ENCODE measurements at regions not wholly inside any gene's neighbourhood (a gene's known extent, or its start where the extent isn't known, plus 50 kb on each side); places are given as distances from the start of the nearest gene placed in this dataset.

- Mint-ChIP-seq H3K27me3 (no peaks in the 10 kb centered on the region), H3K4me3 (no peak overlapping the region), H3K9me3 (peaks cover 5% of the 10 kb centered on the region), H3K4me1 (no peaks in the 10 kb centered on the region), H3K27ac (no peak overlapping the region), H3K36me3 (ENCODE audit: low read depth) (no peaks in the 10 kb centered on the region)
- no peak for DNase-seq
- intact Hi-C loops (cut with micrococcal nuclease) = no loop called here
- POLR2A ChIA-PET = no interaction called here
- ATAC-seq (ENCODE audit: low read depth) = no peak
- CTCF ChIA-PET = no interaction called here
- TF ChIP-seq, protein P1, sequence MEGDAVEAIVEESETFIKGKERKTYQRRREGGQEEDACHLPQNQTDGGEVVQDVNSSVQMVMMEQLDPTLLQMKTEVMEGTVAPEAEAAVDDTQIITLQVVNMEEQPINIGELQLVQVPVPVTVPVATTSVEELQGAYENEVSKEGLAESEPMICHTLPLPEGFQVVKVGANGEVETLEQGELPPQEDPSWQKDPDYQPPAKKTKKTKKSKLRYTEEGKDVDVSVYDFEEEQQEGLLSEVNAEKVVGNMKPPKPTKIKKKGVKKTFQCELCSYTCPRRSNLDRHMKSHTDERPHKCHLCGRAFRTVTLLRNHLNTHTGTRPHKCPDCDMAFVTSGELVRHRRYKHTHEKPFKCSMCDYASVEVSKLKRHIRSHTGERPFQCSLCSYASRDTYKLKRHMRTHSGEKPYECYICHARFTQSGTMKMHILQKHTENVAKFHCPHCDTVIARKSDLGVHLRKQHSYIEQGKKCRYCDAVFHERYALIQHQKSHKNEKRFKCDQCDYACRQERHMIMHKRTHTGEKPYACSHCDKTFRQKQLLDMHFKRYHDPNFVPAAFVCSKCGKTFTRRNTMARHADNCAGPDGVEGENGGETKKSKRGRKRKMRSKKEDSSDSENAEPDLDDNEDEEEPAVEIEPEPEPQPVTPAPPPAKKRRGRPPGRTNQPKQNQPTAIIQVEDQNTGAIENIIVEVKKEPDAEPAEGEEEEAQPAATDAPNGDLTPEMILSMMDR (IDR thresholded peaks at IDR 0.05) = no peak
Observed at GRCh38 chr6:169144356-169144755, 109.3 kb downstream of the THBS2 start.

- no peak overlapping the region for H3K27ac Mint-ChIP-seq
- TF ChIP-seq, protein P1 (IDR thresholded peaks at IDR 0.05) = no peak
- no peak for DNase-seq
- no peaks in the 10 kb centered on the region for H3K9me3 Mint-ChIP-seq
- POLR2A ChIA-PET = no interaction called here
- no peaks in the 10 kb centered on the region for H3K27me3 Mint-ChIP-seq
- H3K36me3 Mint-ChIP-seq (ENCODE audit: low read depth) = no peaks in the 10 kb centered on the region
- no peak for ATAC-seq (ENCODE audit: low read depth)
- CTCF ChIA-PET = no interaction called here
- H3K4me3 Mint-ChIP-seq = no peak overlapping the region
- no peaks in the 10 kb centered on the region for H3K4me1 Mint-ChIP-seq
- intact Hi-C loops (cut with micrococcal nuclease) = no loop called here
Observed at GRCh38 chr6:169142538-169142844, 111.2 kb downstream of the THBS2 start.

DNA sequence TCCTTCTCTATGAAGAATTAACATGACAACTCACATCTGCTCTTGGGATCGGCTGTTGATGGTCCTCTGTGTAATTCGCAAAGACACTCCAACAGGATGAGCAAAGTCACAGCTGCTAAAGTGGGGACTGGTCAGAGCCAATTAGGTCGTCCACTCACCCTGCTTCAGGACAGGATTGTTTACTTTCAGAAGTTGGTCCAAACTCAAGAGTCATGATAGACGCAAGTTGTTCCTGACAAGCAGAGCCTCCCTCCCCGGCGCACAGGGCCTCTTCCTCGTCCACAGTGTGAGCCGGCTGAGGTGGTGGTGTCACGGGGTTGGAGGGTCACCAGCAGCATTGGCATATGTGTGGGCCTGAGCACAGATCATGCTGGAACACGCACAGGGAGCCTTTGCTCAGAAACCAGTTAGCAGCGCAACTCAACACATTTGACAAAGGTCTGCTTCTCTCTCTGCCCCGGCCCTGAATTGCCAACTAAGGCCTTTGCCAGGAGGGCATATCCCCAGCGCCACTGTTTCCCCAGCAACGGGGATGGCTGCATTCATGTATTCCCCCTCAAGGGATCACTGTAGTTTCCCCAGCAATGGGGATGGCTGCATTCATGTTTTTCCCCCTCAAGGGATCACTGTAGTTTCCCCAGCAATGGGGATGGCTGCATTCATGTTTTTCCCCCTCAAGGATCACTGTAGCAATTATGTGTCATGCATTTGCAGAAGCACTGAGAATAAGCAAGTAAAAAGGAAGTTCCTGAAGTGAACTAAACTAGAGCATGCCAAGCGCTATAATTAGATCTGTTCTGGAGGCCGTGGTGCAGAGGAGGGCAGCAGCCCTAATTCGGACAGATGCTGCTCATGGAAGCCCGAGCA lies 111.7 kb downstream of the THBS2 start:
- TF ChIP-seq, protein P1 (IDR thresholded peaks at IDR 0.05) = no peak
- no peak overlapping the region for H3K27ac Mint-ChIP-seq
- POLR2A ChIA-PET = no interaction called here
- H3K36me3 Mint-ChIP-seq (ENCODE audit: low read depth) = no peaks in the 10 kb centered on the region
- H3K4me1 Mint-ChIP-seq = no peaks in the 10 kb centered on the region
- no peaks in the 10 kb centered on the region for H3K9me3 Mint-ChIP-seq
- no peak overlapping the region for H3K4me3 Mint-ChIP-seq
- ATAC-seq (ENCODE audit: low read depth) = no peak
- H3K27me3 Mint-ChIP-seq = no peaks in the 10 kb centered on the region
- intact Hi-C loops (cut with micrococcal nuclease) = no loop called here
- CTCF ChIA-PET = no interaction called here
- no peak for DNase-seq

DNA sequence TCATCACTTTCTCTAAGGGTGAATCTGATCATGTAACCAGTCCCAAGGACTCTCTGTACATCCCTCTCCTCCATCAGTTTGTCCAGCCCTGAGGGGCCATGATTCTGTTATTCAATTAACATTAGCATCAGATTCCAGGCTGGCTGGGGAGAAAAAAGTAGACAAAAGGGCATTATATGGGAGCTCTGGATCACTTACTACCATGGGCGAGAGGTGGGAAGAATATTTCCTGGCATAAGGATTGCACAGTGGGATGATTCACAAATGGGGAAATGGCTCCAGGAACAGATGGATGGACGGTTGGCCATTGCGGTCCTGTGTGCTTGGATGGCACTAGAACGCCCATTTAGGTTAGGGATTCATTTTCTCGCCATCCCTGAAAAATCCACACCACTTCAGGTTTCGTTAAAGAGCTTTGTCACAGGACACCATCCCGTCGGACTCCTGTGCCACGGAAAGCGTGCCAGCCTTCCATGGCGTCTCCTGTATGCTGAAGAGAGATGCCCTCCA lies 112.6 kb downstream of the THBS2 start:
- TF ChIP-seq, protein P1 (IDR thresholded peaks at IDR 0.05) = no peak
- CTCF ChIA-PET = no interaction called here
- POLR2A ChIA-PET = no interaction called here
- ATAC-seq (ENCODE audit: low read depth) (no peak), DNase-seq (no peak)
- Mint-ChIP-seq H3K36me3 (ENCODE audit: low read depth) (no peaks in the 10 kb centered on the region), H3K4me1 (no peaks in the 10 kb centered on the region), H3K4me3 (no peak overlapping the region), H3K27ac (no peak overlapping the region), H3K9me3 (no peaks in the 10 kb centered on the region), H3K27me3 (no peaks in the 10 kb centered on the region)
- intact Hi-C loops (cut with micrococcal nuclease) = no loop called here

DNA sequence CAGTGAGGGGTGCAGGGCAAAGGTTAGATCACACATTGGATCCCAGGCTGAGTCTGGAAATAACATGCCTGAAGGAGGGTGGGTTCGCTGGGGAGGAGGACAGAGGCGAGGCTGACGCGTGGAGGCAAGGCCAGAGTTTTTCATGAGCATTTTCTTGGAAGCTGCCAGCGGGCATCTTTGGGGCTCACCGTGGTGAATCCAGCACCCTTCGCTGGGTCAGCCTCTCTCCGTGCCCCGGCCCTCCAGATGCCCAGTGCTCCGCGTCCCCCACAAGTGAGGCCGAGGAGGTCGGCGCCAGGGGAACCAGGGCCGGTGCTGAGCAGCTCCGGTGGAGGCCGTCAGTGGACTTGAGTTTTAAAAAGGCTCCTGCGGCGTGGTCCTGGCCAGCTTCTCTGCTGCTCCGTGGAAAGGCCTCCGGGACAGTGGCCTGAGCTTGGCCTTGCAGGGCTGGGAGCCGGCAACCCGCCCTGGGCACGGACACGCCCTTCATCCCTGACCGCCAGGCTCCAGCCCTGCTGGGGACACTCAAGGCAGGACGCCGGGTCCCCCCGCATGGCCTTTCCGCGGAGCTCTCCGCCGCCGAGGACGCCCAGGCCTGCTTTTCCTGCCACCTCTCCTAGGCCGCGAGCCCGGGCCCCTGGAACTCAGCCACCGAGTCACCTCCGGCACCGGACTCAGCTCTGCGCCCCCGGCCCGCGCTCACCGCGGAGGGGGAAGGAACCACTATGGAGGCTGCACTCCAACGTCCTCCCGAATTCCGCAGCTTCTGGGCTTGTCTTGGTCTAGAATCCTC lies 114.3 kb downstream of the THBS2 start:
- POLR2A ChIA-PET = no interaction called here
- H3K27me3 Mint-ChIP-seq = no peaks in the 10 kb centered on the region
- H3K4me1 Mint-ChIP-seq = no peaks in the 10 kb centered on the region
- DNase-seq (no peak), ATAC-seq (ENCODE audit: low read depth) (no peak)
- H3K4me3 Mint-ChIP-seq = no peak overlapping the region
- TF ChIP-seq, protein P1 (IDR thresholded peaks at IDR 0.05) = no peak
- CTCF ChIA-PET = no interaction called here
- peaks cover under 1% of the 10 kb centered on the region for H3K9me3 Mint-ChIP-seq
- intact Hi-C loops (cut with micrococcal nuclease) = no loop called here
- no peak overlapping the region for H3K27ac Mint-ChIP-seq
- H3K36me3 Mint-ChIP-seq (ENCODE audit: low read depth) = no peaks in the 10 kb centered on the region
